GM12892 (cell line): ENCODE measurements at regions not wholly inside any gene's neighbourhood (a gene's known extent, or its start where the extent isn't known, plus 50 kb on each side); places are given as distances from the start of the nearest gene placed in this dataset.

Source experiments
- DNase-seq: peaks from one replicate; pipeline ENCODE4 v3.0.0; 2011; ENCODE audit not compliant: insufficient read length
- FAIRE-seq: peaks from 2 replicates; lab custom pipeline; 2011; peaks lifted over from hg19 to GRCh38; lab: Jason Lieb, UNC
- POLR2A ChIP-seq: IDR thresholded peaks from 2 replicates; pipeline ENCODE4 v1.6.1; 2011; ENCODE audit warnings: low read depth, low read length, control low read depth
- POLR2AphosphoS5 ChIP-seq: IDR thresholded peaks from 2 replicates; pipeline ENCODE4 v1.6.1; 2011; ENCODE audit warnings: low read depth, low read length, control low read depth
- TAF1 ChIP-seq: IDR thresholded peaks from 2 replicates; pipeline ENCODE4 v1.6.1; 2011; ENCODE audit warnings: low read depth, mild to moderate bottlenecking, control low read depth, low read length, borderline replicate concordance

- DNase-seq = no peak
- TF ChIP-seq POLR2A (no peak), TAF1 (no peak), POLR2AphosphoS5 (no peak)
- no peak for FAIRE-seq
These were observed 289.4 kb downstream of the CDC5L start for GRCh38 chr6:44676826-44677433.

GRCh38 chr6:44678252-44678935, 290.9 kb downstream of the CDC5L start:
- DNase-seq (no peak), FAIRE-seq (no peak)
- TF ChIP-seq TAF1 = no peak
- no peak for TF ChIP-seq POLR2AphosphoS5
- no peak for TF ChIP-seq POLR2A

- no peak for TF ChIP-seq POLR2A
- TF ChIP-seq TAF1 = no peak
- no peak for TF ChIP-seq POLR2AphosphoS5
- FAIRE-seq (no peak), DNase-seq (no peak)
These were observed 292.1 kb downstream of the CDC5L start for GRCh38 chr6:44679438-44680201.

- TF ChIP-seq TAF1 = no peak
- no peak for TF ChIP-seq POLR2AphosphoS5
- TF ChIP-seq POLR2A = no peak
- DNase-seq (no peak), FAIRE-seq (no peak)
These were observed 292.8 kb downstream of the CDC5L start for GRCh38 chr6:44680202-44680720.

GRCh38 chr6:44681761-44682160, 294.3 kb downstream of the CDC5L start:
- FAIRE-seq = no peak
- no peak for DNase-seq
- TF ChIP-seq TAF1 (no peak), POLR2A (no peak), POLR2AphosphoS5 (no peak)

GRCh38 chr6:44682280-44682679, 294.8 kb downstream of the CDC5L start:
- no peak for DNase-seq
- TF ChIP-seq TAF1 (no peak), POLR2AphosphoS5 (no peak), POLR2A (no peak)
- no peak for FAIRE-seq

GRCh38 chr6:44682987-44683779, 295.7 kb downstream of the CDC5L start:
- TF ChIP-seq POLR2A = no peak
- no peak for TF ChIP-seq TAF1
- TF ChIP-seq POLR2AphosphoS5 = no peak
- FAIRE-seq (no peak), DNase-seq (no peak)

- DNase-seq (no peak), FAIRE-seq (no peak)
- TF ChIP-seq POLR2AphosphoS5 = no peak
- TF ChIP-seq POLR2A = no peak
- TF ChIP-seq TAF1 = no peak
These were observed 297.7 kb downstream of the CDC5L start for GRCh38 chr6:44685213-44685612.

GRCh38 chr6:44696099-44696498, 308.6 kb downstream of the CDC5L start:
- DNase-seq = no peak
- TF ChIP-seq TAF1 (no peak), POLR2AphosphoS5 (no peak), POLR2A (no peak)
- FAIRE-seq = no peak

GRCh38 chr6:44696686-44697085, 309.2 kb downstream of the CDC5L start:
- FAIRE-seq = no peak
- no peak for DNase-seq
- TF ChIP-seq TAF1 = no peak
- TF ChIP-seq POLR2A = no peak
- TF ChIP-seq POLR2AphosphoS5 = no peak

GRCh38 chr6:44697327-44697726, 309.8 kb downstream of the CDC5L start:
- FAIRE-seq (no peak), DNase-seq (no peak)

More at GRCh38 chr6:44697327-44697726, 309.8 kb downstream of the CDC5L start:
- TF ChIP-seq POLR2A (no peak), TAF1 (no peak), POLR2AphosphoS5 (no peak)
